Fibroblast of skin of left quadriceps (primary cell): ENCODE measurements at regions not wholly inside any gene's neighbourhood (a gene's known extent, or its start where the extent isn't known, plus 50 kb on each side); places are given as distances from the start of the nearest gene placed in this dataset.
"Not testable (repeated sequence)": the region's sequence is repeated elsewhere in the genome, so short reads cannot be mapped to it uniquely, and the experiment has no call there.

ENCODE experiments used
- DNase-seq, 2 experiments: peaks; one replicate each; pipeline ENCODE4 v3.0.0-alpha.2; 2013; ENCODE audit warnings: low read depth in 2 of 2

- no peak for DNase-seq
Measured at GRCh38 chr14:40269436-40269835, 837.2 kb upstream of the FBXO33 start.

- no peak for DNase-seq
Measured at GRCh38 chr14:40268236-40268635, 836.0 kb upstream of the FBXO33 start.

GRCh38 chr14:40265096-40265495 is 832.9 kb upstream of the FBXO33 start:
- DNase-seq: no peak

DNA sequence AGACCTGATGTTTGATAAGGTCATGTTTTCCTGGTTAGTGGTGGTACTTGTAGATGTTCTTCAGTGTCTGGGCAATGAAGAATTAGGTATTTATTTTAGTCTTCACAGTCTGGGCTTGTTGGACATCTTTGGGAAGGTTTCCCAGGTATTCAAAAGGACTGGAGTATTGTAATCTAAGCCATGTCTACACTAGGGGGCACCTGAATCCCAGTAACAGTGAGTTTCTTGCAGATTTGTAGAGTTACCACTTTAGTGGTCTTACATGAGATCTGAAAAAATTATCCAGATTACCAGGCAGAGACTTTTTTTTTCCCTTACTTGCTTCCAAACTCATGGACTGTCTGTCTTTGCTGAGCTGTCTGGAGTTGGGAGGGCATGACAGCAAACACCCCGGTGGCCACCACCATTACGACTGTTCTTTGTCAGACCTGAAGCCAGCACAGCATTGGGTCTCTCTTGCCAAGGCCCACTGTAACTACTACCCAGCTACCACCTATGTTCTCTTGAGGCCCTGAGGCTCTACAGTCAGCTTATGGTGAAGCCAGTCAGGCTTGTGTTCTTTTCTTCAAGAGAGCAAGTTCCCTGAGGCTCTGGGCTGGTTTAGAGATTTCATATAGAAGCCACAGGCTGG is 820.7 kb upstream of the FBXO33 start:
- no peak for DNase-seq

GRCh38 chr14:40248671-40249070 is 816.4 kb upstream of the FBXO33 start:
- no peak for DNase-seq

DNA sequence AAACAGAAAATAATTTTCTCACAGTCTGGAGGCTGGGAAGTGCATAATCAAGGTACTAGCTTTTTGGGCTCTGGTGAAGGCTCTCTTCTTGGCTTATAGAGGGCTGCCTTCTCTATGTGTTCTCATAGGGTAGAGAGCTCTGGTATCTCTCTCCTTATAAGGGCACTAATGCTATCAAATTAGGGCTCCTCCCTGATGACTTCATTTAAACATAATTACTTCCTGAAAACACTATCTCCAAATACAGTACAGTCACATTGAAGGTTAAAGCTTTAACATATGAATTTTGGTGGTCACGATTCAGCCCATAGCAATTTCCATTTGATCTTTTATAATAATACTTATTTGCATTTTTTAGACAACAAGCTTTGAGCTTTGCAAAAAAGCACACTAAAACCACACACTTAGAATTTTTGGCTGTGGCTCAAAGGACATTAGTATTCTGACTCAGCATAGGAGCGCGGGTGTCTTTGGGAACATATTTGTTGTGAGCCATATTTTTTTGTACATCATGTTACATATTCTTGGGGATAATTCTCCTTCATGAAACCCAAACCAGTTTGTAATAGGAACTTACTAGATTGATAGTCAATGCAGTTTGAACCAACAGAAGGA is 808.1 kb upstream of the FBXO33 start:
- no peak for DNase-seq

DNA sequence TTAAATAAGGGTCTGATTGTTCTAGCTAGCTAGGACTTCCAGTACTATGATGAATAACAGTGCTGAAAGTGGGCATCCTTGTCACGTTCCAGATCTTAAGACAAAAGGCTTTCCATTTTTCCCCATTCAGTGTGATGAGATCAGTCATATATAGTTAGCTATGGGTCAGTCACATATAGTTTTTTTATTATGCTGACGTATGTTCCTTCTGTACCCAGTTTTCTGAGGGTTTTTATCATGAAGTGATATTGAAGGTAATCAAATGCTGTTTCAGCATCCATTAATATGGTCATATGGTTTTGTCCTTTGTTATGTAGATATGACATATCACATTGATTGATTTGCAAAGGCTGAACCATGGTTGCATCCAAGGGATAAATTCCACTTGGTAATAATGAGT is 800.1 kb upstream of the FBXO33 start:
- DNase-seq: no peak

DNA sequence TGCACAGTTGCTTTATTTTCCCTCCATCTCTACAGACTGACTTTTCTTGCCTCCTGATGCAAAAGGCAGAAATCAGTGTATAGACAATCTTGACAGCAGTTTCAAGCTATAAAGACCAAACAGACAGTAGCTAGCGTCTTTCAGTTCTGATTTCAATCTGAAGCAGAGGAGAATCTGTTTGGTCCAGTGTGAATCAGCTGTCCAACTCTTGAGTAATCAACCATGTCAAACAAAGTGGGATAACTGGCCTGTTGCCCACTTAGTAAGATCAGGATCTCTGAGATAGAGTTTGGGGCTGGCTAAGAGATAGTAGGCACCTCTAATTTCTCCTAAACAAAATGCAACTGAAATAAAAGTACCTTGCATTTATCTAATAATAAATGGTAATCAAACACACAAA is 797.4 kb upstream of the FBXO33 start:
- no peak for DNase-seq

DNA sequence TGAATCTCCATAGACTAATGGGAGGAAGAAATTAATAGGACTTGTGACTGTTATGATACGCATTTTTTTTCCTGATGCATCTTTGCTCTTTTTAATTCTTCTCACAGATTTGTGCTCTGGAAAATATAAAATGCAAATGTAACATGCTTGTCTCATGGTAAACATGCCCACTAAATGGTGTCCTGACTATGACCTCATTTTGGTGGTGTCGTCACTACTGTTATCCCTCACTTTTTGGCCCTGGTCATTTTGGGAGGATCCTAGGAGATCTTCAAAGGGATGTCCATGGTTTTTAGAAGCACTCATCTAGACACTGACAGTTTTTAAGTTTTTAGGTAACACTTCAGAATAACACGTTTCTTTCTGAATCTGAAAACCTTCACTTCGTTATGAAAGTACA is 790.8 kb upstream of the FBXO33 start:
- no peak for DNase-seq

DNA sequence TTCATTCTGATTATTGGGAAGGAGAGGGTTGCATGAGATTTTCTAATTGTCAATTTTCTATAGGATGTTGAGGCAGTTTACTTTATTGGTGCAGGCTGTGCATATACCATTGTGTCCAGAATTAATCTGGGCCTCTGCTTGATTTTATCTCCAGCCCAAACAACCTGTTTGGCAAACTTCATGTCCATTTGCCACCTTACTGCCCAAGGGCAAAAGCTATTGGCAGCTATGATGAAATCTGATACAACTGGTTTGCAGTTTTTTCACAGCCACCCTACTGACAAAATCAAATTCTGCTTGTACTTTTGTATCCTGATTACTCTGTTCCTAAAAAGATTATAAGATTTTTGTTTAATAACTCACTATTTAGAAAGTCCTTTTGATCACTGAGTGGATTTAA is 789.2 kb upstream of the FBXO33 start:
- no peak for DNase-seq

DNA sequence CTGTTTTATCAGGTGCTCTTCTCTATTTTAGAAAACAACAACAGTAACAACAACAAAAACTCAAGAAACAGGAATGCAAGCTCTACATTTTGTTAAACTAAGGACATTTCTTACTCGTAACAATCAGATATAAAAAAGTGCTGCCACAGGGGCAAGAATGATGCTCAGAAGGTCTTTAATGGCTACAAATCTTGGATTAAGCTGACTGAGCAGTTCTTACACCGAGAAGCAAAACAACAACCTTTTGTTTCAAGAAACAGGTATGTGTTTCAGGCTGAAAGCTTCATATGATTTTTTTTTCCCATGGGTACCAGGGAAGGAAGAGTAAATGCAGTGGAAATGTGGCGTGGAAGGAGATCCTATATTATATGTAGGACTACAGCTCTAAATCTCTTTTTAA is 786.8 kb upstream of the FBXO33 start:
- DNase-seq: no peak

DNA sequence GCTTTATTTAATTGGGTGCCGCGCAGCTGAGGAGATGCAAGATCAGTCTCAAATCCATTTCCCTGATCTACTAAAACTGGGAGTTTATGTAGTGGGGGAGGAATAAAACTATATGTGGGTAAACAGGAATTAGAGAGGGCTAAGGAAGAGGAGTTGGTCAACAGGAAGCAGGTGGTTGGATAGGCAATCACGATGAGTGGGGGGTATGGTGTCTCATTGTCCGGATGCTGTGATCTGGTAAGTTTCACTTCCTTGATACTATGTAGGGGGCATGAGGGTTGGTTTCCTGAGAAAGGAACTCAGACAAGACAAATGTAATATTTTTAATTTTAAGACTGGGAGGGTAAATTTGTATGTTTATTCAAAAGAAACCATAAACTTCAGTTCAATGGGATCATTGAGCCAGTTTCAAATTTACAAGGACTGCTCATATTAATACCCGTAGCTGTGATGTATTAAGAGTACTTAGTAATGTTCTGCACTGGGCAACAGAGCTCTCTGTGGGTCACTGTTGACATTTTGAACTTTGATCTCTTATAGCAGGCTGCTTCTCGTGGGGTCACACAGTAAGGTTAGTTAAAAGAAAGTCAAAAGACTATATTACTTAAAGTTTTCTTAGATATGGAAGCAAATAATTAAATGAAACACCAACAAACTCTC is 786.2 kb upstream of the FBXO33 start:
- DNase-seq: no peak

- DNase-seq: no peak
Measured at GRCh38 chr14:40216976-40217375, 784.7 kb upstream of the FBXO33 start.

DNA sequence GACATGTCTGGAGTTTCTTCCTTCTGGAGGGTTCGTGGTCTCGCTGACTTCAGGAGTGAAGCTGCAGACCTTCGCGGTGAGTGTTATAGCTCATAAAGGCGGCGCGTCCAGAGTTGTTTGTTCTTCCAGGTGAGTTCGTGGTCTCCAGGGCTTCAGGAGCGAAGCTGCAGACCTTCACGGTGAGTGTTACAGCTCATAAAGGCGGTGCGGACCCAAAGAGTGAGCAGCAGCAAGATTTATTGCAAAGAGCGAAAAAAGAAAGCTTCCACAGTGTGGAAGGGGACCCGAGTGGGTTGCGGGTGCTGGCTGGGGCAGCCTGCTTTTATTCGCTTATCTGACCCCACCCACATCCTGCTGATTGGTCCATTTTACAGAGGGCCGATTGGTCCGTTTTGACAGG is 784.2 kb upstream of the FBXO33 start:
- not testable (repeated sequence) for DNase-seq

- DNase-seq: no peak
Measured at GRCh38 chr14:40213701-40214100, 781.5 kb upstream of the FBXO33 start.

GRCh38 chr14:40204441-40205175 is 772.4 kb upstream of the FBXO33 start:
- no peak for DNase-seq

DNA sequence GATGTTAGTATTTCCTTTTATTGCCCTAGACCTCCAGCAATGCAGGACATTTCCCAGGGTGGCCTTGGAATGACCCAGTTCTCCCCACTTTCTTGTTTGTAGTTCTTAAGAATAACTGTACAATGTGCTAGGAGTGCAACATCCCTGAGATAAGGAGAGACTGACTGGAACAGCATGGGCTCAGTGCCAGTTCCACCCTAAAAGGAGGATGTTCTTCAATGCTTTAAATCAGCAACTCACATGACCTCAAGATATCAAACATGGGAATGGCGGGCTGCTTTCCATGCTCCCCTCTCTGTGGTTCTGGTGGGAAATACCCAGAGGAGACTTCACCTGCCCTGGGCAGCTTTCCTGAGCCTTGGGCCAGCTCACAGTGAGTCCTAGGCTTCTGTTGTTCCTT is 766.9 kb upstream of the FBXO33 start:
- no peak for DNase-seq

GRCh38 chr14:40197344-40197743 is 765.1 kb upstream of the FBXO33 start:
- DNase-seq: no peak

DNA sequence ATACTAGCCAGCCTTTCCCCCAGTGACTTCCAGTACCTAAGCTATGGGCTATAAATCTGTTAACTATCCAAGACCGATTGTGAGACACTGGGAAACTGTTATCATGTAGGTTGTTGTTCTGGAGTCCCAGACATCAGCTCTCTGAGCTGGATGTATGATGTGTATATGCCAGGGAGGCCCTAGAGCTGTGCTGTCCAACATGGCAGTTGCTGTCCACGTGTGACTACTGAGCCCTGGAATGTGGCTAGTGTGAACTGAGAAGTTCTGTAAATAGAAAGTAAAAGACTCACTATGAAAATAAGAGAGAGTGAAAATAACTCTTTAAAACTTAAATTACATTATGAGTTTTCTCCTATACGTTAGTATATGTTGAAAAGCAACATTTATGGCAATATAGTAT is 755.8 kb upstream of the FBXO33 start:
- DNase-seq: no peak

DNA sequence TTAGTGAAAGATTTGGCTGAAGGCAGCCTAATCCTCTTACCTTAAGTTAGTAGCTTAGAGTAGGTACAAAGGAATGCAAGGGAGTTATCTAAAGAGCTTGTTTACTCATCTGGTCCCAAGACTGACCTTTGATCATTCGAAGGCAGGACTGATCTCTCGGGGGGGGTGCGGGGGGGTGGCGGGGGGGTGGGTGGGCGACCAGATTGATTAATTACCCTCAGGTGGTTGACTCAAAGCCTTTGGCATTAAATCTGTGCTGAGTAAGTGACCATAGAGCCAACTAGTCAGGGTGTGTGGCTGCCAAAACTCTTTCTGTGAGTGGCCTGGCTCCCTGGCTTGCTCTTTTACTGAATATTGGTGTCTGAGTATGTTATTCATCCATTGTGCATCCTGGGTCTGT is 731.9 kb upstream of the FBXO33 start:
- DNase-seq: no peak

DNA sequence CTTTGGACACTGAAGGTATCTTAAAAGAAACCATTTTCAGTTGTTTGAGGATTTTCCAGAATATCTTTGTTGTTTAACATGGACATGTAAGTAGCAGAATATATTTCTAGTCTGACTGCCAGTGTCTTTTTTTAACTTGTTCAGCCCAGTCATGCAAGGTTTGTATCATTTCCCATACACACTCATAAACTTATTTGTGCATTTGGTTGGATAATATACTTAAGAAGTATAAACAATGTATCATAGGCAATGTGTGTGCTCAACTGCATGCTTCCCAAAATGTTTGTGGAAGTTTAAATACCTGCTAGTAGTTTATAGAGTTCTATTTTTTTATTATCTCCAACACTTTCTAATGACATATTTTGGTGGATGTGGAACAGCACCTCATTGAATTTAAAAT is 707.4 kb upstream of the FBXO33 start:
- no peak for DNase-seq

DNA sequence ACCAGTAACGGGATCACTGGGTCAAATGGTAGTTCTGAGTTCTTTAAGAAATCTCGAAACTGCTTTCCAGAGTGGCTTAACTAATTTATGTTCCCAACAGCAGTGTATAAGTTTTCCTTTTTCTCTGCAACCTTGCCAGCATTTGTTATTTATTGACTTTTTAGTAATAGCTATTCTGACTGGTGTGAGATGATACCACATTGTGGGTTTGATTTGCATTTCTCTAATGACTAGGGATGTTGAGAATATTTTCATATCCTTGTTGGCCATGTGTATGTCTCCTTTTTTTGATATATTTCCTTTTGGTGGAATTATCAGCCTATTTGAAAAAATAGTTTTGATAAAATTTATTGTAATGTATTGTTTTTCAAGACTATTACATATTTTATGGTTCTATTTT is 701.2 kb upstream of the FBXO33 start:
- no peak for DNase-seq

- no peak for DNase-seq
Measured at GRCh38 chr14:40129159-40129558, 696.9 kb upstream of the FBXO33 start.
